ENCODE measurements at regions not wholly inside any gene's neighbourhood (a gene's known extent, or its start where the extent isn't known, plus 50 kb on each side); places are given as distances from the start of the nearest gene placed in this dataset.

DNA sequence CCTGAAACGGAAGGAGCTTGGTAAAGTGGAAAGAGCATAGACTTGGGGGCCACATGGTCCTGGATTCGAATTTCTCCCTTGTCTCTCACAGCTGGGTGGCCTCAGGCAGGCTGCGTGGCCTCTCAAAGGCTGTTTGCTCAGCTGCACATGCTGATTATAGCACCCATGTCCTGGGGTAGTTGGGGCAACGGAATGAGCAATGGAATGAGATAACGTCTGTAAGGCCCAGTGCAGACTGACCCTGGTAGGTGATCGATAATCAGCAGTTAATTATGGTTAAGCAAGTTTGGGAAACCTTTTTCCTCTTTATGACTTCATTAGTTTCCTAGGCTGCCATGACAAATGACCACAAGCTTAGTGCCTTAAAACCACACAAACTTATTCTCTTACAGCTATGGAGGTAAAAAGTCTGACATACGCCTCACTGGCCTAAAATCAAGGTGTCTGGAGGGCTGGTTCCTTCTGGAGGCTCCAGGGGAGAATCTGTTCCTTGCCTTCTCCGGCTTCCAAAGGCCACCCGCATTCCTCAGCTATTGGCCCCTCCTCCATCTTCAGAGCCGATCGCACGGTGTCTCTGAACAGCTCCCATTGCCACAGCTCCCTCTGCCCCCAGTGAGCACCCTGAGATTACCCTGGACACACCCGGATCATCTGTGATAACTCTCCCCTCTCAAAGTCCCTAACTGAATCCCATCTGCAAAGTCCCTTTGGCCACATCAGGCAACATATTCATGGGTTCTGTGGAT, 294.9 kb upstream of the FOXF1 start:
- no peak for DNase-seq (ENCODE audit: extremely low spot score)
- TF ChIP-seq ARNT (IDR thresholded peaks at IDR 0.05) (no peak), FOXA1 (IDR thresholded peaks at IDR 0.05) (no peak), FOXM1 (IDR thresholded peaks at IDR 0.05; ENCODE audit: borderline replicate concordance) (no peak), ELF4 (IDR thresholded peaks at IDR 0.05) (no peak), TARDBP (IDR thresholded peaks at IDR 0.05) (no peak), SP1 (IDR thresholded peaks at IDR 0.05) (no peak), SUZ12 (IDR thresholded peaks at IDR 0.05) (no peak), LEF1 (IDR thresholded peaks at IDR 0.05; ENCODE audit: borderline replicate concordance) (no peak), FOXK2 (IDR thresholded peaks at IDR 0.05) (no peak), L3MBTL2 (conservative IDR thresholded peaks at IDR 0.05) (no peak), BHLHE40 (IDR thresholded peaks at IDR 0.05; ENCODE audit: borderline replicate concordance) (no peak), CTBP1 (IDR thresholded peaks at IDR 0.05; ENCODE audit: borderline replicate concordance) (no peak), NFRKB (IDR thresholded peaks at IDR 0.05) (no peak), HDGF (IDR thresholded peaks at IDR 0.05; ENCODE audit: borderline replicate concordance) (no peak), ZNF384 (IDR thresholded peaks at IDR 0.05) (no peak)
- TF ChIP-seq, protein P1, sequence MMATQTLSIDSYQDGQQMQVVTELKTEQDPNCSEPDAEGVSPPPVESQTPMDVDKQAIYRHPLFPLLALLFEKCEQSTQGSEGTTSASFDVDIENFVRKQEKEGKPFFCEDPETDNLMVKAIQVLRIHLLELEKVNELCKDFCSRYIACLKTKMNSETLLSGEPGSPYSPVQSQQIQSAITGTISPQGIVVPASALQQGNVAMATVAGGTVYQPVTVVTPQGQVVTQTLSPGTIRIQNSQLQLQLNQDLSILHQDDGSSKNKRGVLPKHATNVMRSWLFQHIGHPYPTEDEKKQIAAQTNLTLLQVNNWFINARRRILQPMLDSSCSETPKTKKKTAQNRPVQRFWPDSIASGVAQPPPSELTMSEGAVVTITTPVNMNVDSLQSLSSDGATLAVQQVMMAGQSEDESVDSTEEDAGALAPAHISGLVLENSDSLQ (IDR thresholded peaks at IDR 0.05), result no peak

DNA sequence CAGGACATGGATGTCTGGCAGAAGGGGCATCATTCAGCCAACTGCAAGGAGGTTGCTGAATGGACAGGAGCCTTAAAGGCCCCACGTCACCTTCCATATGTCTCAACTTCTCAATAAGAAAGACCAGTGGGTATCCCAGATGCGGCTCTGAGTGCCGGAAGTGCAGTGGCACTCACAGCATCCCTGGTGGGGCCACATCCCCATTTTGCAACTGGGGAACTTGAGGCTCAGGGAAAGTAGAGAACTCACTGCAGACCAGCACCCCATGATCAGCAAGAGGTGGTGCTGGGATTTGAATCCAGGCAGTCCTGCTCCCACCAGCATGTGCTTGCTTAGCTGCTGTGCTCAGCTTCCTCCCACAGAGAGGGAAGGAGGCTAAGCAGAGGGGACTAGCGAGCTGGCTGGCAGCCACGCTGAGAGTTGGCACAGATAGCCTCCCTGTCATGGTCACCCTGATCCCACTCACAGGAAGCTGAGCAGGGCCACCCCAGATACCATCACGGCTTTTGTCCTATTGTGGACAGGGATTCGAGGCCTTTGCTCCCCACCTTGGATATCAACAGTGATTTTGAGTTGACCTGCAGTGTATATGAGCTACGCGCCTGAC, 294.2 kb upstream of the FOXF1 start:
- CTCF ChIA-PET, result no interaction called here
- TF ChIP-seq SUZ12 (IDR thresholded peaks at IDR 0.05) (no peak), ARNT (IDR thresholded peaks at IDR 0.05) (no peak), CTBP1 (IDR thresholded peaks at IDR 0.05; ENCODE audit: borderline replicate concordance) (no peak), FOXA1 (IDR thresholded peaks at IDR 0.05) (no peak), ELF4 (IDR thresholded peaks at IDR 0.05) (no peak), FOXM1 (IDR thresholded peaks at IDR 0.05; ENCODE audit: borderline replicate concordance) (no peak), TARDBP (IDR thresholded peaks at IDR 0.05) (no peak), BHLHE40 (IDR thresholded peaks at IDR 0.05; ENCODE audit: borderline replicate concordance) (no peak), HDGF (IDR thresholded peaks at IDR 0.05; ENCODE audit: borderline replicate concordance) (no peak), L3MBTL2 (conservative IDR thresholded peaks at IDR 0.05) (no peak), NFRKB (IDR thresholded peaks at IDR 0.05) (no peak), ZNF384 (IDR thresholded peaks at IDR 0.05) (no peak), SP1 (IDR thresholded peaks at IDR 0.05) (no peak), FOXK2 (IDR thresholded peaks at IDR 0.05) (no peak), LEF1 (IDR thresholded peaks at IDR 0.05; ENCODE audit: borderline replicate concordance) (no peak)
- TF ChIP-seq, protein P1 (IDR thresholded peaks at IDR 0.05), result no peak
- POLR2A ChIA-PET, result no interaction called here
- DNase-seq (ENCODE audit: extremely low spot score), result no peak

More for the DNA sequence above, 294.9 kb upstream of the FOXF1 start:
- ChIA-PET POLR2A (no interaction called here), CTCF (no interaction called here)

DNA sequence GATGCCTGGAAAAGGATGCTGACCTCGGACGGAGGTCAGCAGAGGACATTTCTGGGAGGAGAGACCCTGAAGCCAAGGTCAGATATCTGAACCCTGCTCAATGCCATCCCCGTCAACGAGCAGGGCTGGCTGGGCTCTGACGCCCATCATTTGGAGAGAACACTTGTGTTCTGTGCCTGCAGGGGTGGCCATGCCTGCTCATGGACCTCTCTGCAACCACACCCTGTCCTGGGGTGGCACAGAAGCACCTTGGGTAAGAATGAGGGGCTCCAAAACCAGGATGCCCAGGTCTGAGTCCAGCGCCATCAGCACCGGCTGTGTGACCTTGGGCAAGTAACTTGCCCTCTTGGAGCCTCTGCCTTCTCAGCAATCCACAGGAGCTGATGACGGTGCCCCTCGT, 293.7 kb upstream of the FOXF1 start:
- CTCF ChIA-PET, result interaction anchor here (0.6 kb wide), 1 partner anchor 152 kb away, joined by 3 read pairs; no protein-coding TSS in a partner anchor
- DNase-seq (ENCODE audit: extremely low spot score), result no peak
- TF ChIP-seq, protein P1 (IDR thresholded peaks at IDR 0.05), result no peak
- no peak for TF ChIP-seq ELF4 (IDR thresholded peaks at IDR 0.05)
- no peak for TF ChIP-seq TARDBP (IDR thresholded peaks at IDR 0.05)
- TF ChIP-seq FOXM1 (IDR thresholded peaks at IDR 0.05; ENCODE audit: borderline replicate concordance), result no peak
- TF ChIP-seq HDGF (IDR thresholded peaks at IDR 0.05; ENCODE audit: borderline replicate concordance), result no peak
- TF ChIP-seq SUZ12 (IDR thresholded peaks at IDR 0.05), result no peak
- TF ChIP-seq BHLHE40 (IDR thresholded peaks at IDR 0.05; ENCODE audit: borderline replicate concordance), result no peak
- TF ChIP-seq L3MBTL2 (conservative IDR thresholded peaks at IDR 0.05), result no peak
- no peak for TF ChIP-seq NFRKB (IDR thresholded peaks at IDR 0.05)
- TF ChIP-seq ARNT (IDR thresholded peaks at IDR 0.05), result no peak
- no peak for TF ChIP-seq LEF1 (IDR thresholded peaks at IDR 0.05; ENCODE audit: borderline replicate concordance)
- TF ChIP-seq SP1 (IDR thresholded peaks at IDR 0.05), result no peak
- no peak for TF ChIP-seq FOXA1 (IDR thresholded peaks at IDR 0.05)
- TF ChIP-seq ZNF384 (IDR thresholded peaks at IDR 0.05), result no peak
- TF ChIP-seq CTBP1 (IDR thresholded peaks at IDR 0.05; ENCODE audit: borderline replicate concordance), result no peak
- TF ChIP-seq FOXK2 (IDR thresholded peaks at IDR 0.05), result no peak
- POLR2A ChIA-PET, result no interaction called here

DNA sequence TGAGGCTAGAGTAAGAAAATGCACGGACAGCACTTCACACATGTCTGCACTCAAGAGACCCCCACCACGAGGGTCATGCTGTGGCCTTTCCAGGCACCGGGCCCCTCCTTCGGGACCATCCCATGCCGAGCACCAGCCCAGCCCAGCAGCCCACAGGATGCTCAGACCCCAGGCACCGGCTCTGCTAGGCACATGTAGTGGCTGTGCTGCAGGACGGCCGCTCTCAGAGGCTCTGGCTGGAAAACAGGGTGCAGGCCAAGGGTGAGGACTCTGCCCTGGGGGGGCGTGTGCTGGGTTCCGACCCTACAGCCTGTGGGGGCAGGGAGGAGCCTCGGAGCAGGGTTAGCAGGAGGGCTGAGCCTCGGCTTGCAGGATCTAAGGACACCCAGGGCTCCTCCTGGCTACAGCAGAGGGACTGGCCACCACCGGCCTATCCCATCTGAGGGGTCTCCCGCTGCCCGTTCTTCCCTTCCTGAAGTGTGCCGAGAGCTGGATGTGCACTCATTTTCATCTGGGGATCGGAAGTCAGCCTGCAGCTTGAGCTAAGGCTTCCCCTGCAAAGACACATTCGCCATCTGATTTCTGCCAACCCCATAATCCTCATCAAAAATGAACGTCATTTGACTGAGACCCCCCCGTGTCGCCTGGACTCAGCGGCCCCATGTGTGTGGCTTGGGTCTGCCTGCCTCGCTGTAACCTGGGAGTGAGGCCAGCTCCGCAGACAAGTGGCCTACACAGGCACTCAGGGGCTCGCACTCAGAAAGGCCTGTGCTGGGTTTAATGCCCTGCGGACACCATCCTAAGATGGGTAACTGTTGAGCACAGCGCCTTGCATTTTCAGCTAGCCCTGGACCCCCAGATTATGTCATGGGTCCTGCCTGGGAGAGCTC, 293.1 kb upstream of the FOXF1 start:
- CTCF ChIA-PET, result interaction anchor here (0.6 kb wide), 1 partner anchor 153 kb away, joined by 3 read pairs; no protein-coding TSS in a partner anchor
- POLR2A ChIA-PET, result no interaction called here
- TF ChIP-seq SUZ12 (IDR thresholded peaks at IDR 0.05) (no peak), FOXM1 (IDR thresholded peaks at IDR 0.05; ENCODE audit: borderline replicate concordance) (no peak), FOXA1 (IDR thresholded peaks at IDR 0.05) (no peak), TARDBP (IDR thresholded peaks at IDR 0.05) (no peak), CTBP1 (IDR thresholded peaks at IDR 0.05; ENCODE audit: borderline replicate concordance) (no peak), L3MBTL2 (conservative IDR thresholded peaks at IDR 0.05) (no peak), ELF4 (IDR thresholded peaks at IDR 0.05) (no peak), ZNF384 (IDR thresholded peaks at IDR 0.05) (no peak), LEF1 (IDR thresholded peaks at IDR 0.05; ENCODE audit: borderline replicate concordance) (no peak), ARNT (IDR thresholded peaks at IDR 0.05) (no peak), FOXK2 (IDR thresholded peaks at IDR 0.05) (no peak), BHLHE40 (IDR thresholded peaks at IDR 0.05; ENCODE audit: borderline replicate concordance) (no peak), HDGF (IDR thresholded peaks at IDR 0.05; ENCODE audit: borderline replicate concordance) (no peak)
- TF ChIP-seq, protein P1 (IDR thresholded peaks at IDR 0.05), result no peak
- no peak for DNase-seq (ENCODE audit: extremely low spot score)
